Stimulated activated naive CD4-positive, alpha-beta T cell treated with Interleukin-2 at 50 U/mL for 16 hours (primary cell): ENCODE measurements at regions not wholly inside any gene's neighbourhood (a gene's known extent, or its start where the extent isn't known, plus 50 kb on each side); places are given as distances from the start of the nearest gene placed in this dataset.
"Not testable (repeated sequence)": the region's sequence is repeated elsewhere in the genome, so short reads cannot be mapped to it uniquely, and the experiment has no call there.

Source experiments
- DNase-seq: peaks from one replicate; lab custom pipeline; 2025; lab: John Stamatoyannopoulos, UW

- DNase-seq, result no peak
These were observed 263.8 kb upstream of the CDH19 start for GRCh38 chr18:66867653-66868052.

GRCh38 chr18:66866427-66866940, 262.6 kb upstream of the CDH19 start:
- not testable (repeated sequence) for DNase-seq

GRCh38 chr18:66838340-66838987, 234.6 kb upstream of the CDH19 start:
- DNase-seq, result no peak

GRCh38 chr18:66833646-66834045, 229.8 kb upstream of the CDH19 start:
- no peak for DNase-seq

GRCh38 chr18:66826211-66826610, 222.3 kb upstream of the CDH19 start:
- no peak for DNase-seq

GRCh38 chr18:66825347-66825746, 221.5 kb upstream of the CDH19 start:
- no peak for DNase-seq

- no peak for DNase-seq
These were observed 215.3 kb upstream of the CDH19 start for GRCh38 chr18:66819235-66819634.

- no peak for DNase-seq
These were observed 209.2 kb upstream of the CDH19 start for GRCh38 chr18:66813138-66813537.

GRCh38 chr18:66795051-66795450, 191.2 kb upstream of the CDH19 start:
- no peak for DNase-seq

GRCh38 chr18:66792466-66792865, 188.6 kb upstream of the CDH19 start:
- no peak for DNase-seq

- no peak for DNase-seq
These were observed 176.7 kb upstream of the CDH19 start for GRCh38 chr18:66780609-66781008.

GRCh38 chr18:66778048-66778447, 174.2 kb upstream of the CDH19 start:
- DNase-seq, result no peak

GRCh38 chr18:66769375-66769774, 165.5 kb upstream of the CDH19 start:
- DNase-seq, result no peak

- DNase-seq, result no peak
These were observed 160.3 kb upstream of the CDH19 start for GRCh38 chr18:66764230-66764629.

- DNase-seq, result no peak
These were observed 157.3 kb upstream of the CDH19 start for GRCh38 chr18:66761166-66761565.

- no peak for DNase-seq
These were observed 156.7 kb upstream of the CDH19 start for GRCh38 chr18:66760559-66760958.

- DNase-seq, result no peak
These were observed 155.3 kb upstream of the CDH19 start for GRCh38 chr18:66759050-66759828.

GRCh38 chr18:66757946-66758345, 154.1 kb upstream of the CDH19 start:
- DNase-seq, result no peak

- no peak for DNase-seq
These were observed 150.4 kb upstream of the CDH19 start for GRCh38 chr18:66754335-66754734.

- DNase-seq, result no peak
These were observed 148.8 kb upstream of the CDH19 start for GRCh38 chr18:66752733-66753132.

GRCh38 chr18:66749481-66750035, 145.7 kb upstream of the CDH19 start:
- no peak for DNase-seq

- no peak for DNase-seq
These were observed 145.1 kb upstream of the CDH19 start for GRCh38 chr18:66749030-66749429.

- DNase-seq, result no peak
These were observed 138.9 kb upstream of the CDH19 start for GRCh38 chr18:66742832-66743231.
